Heart left ventricle (tissue), 13 donors: ENCODE measurements at regions not wholly inside any gene's neighbourhood (a gene's known extent, or its start where the extent isn't known, plus 50 kb on each side); places are given as distances from the start of the nearest gene placed in this dataset.

Experiments
- POLR2A ChIP-seq, 2 donors: fragments of 450-650 bp; IDR thresholded peaks; one replicate each; pipeline ENCODE4 v1.6.1; 2017; ENCODE audit warnings: antibody characterized with exemption in 2 of 2, mild to moderate bottlenecking in 2 of 2, moderate library complexity in 2 of 2
- TF ChIP-seq, protein P1 (sequence below), 12 donors: fragments of 200-600 bp; sonication (generic) in 4 of 12; IDR thresholded peaks; one replicate each; pipeline versions ENCODE4 v1.5.0 to v1.8.0; 2018 to 2022; ENCODE audit warnings: antibody characterized with exemption in 12 of 12, mild to moderate bottlenecking in 5 of 12
- donor health status: ischemic (EF 13 %, LVEDD 7.1; RV severe dilation, severe dysfunction).
- donor health status: DM: no; HTN: yes; CAD: no.
- donor health status: DM: no; HTN: no; CAD: no.
- donor health status: ischemic (EF 25% LVEDD 6.9; RV normal size, moderate dysfunction).
- donor health status: ischemic (EF 25% LVEDD 5.7; RV mildly dilated, moderate dysfunction).
- donor health status: ischemic (EF 35%, LVEDD 5.7; RV mildly dilated, moderate dysfunction).
- donor health status: nonischemic (EF 11% LVEDD 7.7; RV severe dilation, severe dysfunction).
- donor health status: DM: yes; HTN: yes; CAD: no.
- donor health status: PGD.
- donor health status: ischemic (EF 29% LVEDD 5.4; RV normal size, mild dysfunction).
- donor health status: nonischemic (EF 23%, LVEDD 6.1; RV moderate dilation, normal function).

DNA sequence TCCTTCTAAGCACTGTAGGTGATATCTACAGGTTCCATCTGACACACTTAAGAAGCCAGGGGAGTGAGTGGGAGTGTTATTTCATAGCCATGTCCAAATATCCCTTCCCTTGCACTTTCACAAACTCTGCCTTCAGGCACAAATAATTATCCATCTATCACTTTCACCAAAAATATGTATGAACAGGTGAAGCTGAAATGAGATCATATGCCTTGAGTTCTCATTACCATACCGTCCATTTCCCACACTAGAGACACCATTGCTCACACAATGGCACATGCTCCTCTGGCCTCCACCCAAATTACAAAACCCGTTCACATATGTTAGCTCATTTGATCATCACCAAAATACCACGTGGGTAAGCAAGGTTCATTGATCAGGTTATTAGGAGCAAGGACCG is 151.9 kb upstream of the BNIP2 start:
- TF ChIP-seq, protein P1, sequence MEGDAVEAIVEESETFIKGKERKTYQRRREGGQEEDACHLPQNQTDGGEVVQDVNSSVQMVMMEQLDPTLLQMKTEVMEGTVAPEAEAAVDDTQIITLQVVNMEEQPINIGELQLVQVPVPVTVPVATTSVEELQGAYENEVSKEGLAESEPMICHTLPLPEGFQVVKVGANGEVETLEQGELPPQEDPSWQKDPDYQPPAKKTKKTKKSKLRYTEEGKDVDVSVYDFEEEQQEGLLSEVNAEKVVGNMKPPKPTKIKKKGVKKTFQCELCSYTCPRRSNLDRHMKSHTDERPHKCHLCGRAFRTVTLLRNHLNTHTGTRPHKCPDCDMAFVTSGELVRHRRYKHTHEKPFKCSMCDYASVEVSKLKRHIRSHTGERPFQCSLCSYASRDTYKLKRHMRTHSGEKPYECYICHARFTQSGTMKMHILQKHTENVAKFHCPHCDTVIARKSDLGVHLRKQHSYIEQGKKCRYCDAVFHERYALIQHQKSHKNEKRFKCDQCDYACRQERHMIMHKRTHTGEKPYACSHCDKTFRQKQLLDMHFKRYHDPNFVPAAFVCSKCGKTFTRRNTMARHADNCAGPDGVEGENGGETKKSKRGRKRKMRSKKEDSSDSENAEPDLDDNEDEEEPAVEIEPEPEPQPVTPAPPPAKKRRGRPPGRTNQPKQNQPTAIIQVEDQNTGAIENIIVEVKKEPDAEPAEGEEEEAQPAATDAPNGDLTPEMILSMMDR (IDR thresholded peaks at IDR 0.05) = no peak
- TF ChIP-seq POLR2A (IDR thresholded peaks at IDR 0.05) = no peak
